ENCODE measurements at regions not wholly inside any gene's neighbourhood (a gene's known extent, or its start where the extent isn't known, plus 50 kb on each side); places are given as distances from the start of the nearest gene placed in this dataset.

DNA sequence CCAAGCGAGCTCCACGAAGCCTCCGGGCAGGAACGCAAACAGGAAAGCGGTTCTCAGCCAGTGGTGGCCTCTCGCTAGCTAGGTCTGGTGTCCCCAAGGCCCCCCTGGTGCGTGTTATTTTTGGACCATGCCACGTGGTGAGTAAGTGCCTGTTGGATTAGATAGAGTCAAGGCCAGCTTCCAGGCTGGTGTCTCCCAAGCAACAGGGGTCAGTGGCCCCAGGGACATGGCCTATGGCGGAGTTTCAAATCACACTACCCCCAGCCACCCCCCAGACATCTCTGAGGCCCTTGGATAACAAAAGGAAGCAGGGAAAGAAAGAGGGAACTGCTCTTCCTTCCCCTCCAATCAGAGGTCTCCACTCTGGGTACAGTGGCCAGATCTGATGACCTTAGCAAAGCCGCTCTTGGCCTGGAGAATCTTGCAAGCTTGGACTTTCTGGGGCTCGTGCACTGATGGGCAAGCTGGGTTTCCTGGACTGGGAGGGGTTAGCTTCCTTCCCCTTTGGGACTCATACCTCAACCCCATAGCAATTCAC, 58.2 kb downstream of the MAF start (continued):
- no peak for TF ChIP-seq MEIS1 (CRISPR knock-in tag; IDR thresholded peaks at IDR 0.05; ENCODE audit: borderline replicate concordance)
- TF ChIP-seq ZNF416 (tag by site-specific recombination; IDR thresholded peaks at IDR 0.05), result no peak
- no peak for TF ChIP-seq ZNF629 (tag by site-specific recombination; IDR thresholded peaks at IDR 0.05)
- no peak for TF ChIP-seq ZNF132 (tag by site-specific recombination; IDR thresholded peaks at IDR 0.05; ENCODE audit: borderline replicate concordance)
- TF ChIP-seq, protein P1, sequence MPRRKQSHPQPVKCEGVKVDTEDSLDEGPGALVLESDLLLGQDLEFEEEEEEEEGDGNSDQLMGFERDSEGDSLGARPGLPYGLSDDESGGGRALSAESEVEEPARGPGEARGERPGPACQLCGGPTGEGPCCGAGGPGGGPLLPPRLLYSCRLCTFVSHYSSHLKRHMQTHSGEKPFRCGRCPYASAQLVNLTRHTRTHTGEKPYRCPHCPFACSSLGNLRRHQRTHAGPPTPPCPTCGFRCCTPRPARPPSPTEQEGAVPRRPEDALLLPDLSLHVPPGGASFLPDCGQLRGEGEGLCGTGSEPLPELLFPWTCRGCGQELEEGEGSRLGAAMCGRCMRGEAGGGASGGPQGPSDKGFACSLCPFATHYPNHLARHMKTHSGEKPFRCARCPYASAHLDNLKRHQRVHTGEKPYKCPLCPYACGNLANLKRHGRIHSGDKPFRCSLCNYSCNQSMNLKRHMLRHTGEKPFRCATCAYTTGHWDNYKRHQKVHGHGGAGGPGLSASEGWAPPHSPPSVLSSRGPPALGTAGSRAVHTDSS (tag by site-specific recombination; IDR thresholded peaks at IDR 0.05), result no peak
- TF ChIP-seq KLF9 (tag by site-specific recombination; IDR thresholded peaks at IDR 0.05; ENCODE audit: low read depth), result no peak
- TF ChIP-seq ZBTB20 (tag by site-specific recombination; IDR thresholded peaks at IDR 0.05), result no peak

DNA sequence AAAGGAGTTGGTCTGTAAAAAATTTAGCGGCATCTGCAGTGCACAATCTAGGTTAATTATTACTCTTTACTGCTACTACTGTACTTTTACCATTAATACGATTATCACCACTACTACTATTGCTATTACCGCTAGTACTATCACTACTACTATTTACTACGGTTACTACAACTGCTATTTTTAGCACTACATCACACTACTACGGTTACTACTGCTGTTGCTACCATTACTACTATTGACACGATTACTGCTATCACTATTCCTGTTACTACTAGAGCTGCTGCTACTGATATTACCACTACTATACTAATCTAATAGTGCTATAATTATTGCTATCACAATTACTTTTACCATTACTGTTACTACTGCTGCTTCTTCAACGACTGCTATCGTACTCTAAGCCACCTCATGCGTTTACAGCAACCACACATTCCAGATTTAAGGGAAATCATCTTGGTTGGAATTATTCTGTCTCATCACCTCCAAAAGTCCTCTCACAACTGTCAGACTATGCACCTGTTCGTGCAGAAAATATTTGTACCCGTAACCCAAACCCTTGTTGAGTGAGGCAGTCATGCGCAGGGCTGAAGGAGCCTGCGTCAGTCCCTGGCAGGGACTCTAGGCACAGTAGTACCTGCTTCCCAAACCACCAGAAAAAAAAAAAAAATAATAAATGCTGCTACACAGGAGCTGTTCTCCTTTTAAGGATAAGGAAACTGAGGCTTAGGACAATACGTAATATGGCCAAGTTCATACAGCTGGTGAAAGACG, 59.5 kb downstream of the MAF start:
- Histone ChIP-seq H3K4me1 (ENCODE audit: control insufficient read depth, insufficient read depth, low read length) (no peaks in the 10 kb centered on the region), H3K9me3 (ENCODE audit: control insufficient read depth, insufficient read depth, low read depth, low read length) (no peaks in the 10 kb centered on the region), H3K36me3 (ENCODE audit: control insufficient read depth in 2 of 2, insufficient read depth in 1 of 2, low read length in 2 of 2) (no peaks in the 10 kb centered on the region), H3K27ac (ENCODE audit: extremely low read depth, low read depth, low read length) (no peak overlapping the region), H3K4me3 (ENCODE audit: low read depth, low read length) (no peak overlapping the region)
- TF ChIP-seq, protein P2, sequence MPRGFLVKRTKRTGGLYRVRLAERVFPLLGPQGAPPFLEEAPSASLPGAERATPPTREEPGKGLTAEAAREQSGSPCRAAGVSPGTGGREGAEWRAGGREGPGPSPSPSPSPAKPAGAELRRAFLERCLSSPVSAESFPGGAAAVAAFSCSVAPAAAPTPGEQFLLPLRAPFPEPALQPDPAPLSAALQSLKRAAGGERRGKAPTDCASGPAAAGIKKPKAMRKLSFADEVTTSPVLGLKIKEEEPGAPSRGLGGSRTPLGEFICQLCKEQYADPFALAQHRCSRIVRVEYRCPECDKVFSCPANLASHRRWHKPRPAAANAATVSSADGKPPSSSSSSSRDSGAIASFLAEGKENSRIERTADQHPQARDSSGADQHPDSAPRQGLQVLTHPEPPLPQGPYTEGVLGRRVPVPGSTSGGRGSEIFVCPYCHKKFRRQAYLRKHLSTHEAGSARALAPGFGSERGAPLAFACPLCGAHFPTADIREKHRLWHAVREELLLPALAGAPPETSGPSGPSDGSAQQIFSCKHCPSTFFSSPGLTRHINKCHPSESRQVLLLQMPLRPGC (tag by site-specific recombination; IDR thresholded peaks at IDR 0.05), result no peak
- TF ChIP-seq ZNF521 (tag by site-specific recombination; IDR thresholded peaks at IDR 0.05) (no peak), ZNF792 (tag by site-specific recombination; IDR thresholded peaks at IDR 0.05) (no peak), ZFP37 (tag by site-specific recombination; IDR thresholded peaks at IDR 0.05) (no peak), MEIS1 (CRISPR knock-in tag; IDR thresholded peaks at IDR 0.05; ENCODE audit: borderline replicate concordance) (no peak), ZBTB20 (tag by site-specific recombination; IDR thresholded peaks at IDR 0.05) (no peak), ZNF473 (tag by site-specific recombination; IDR thresholded peaks at IDR 0.05) (no peak), ZNF501 (tag by site-specific recombination; IDR thresholded peaks at IDR 0.05) (no peak), KLF9 (tag by site-specific recombination; IDR thresholded peaks at IDR 0.05; ENCODE audit: low read depth) (no peak), HOXA7 (CRISPR knock-in tag; IDR thresholded peaks at IDR 0.05; ENCODE audit: borderline replicate concordance) (no peak), HOXD13 (CRISPR knock-in tag; IDR thresholded peaks at IDR 0.05; ENCODE audit: borderline replicate concordance) (no peak), YY2 (tag by site-specific recombination; IDR thresholded peaks at IDR 0.05) (no peak), ZNF404 (tag by site-specific recombination; IDR thresholded peaks at IDR 0.05) (no peak), GLIS1 (tag by site-specific recombination; IDR thresholded peaks at IDR 0.05) (no peak), ZNF626 (tag by site-specific recombination; IDR thresholded peaks at IDR 0.05) (no peak)
- TF ChIP-seq, protein P3, sequence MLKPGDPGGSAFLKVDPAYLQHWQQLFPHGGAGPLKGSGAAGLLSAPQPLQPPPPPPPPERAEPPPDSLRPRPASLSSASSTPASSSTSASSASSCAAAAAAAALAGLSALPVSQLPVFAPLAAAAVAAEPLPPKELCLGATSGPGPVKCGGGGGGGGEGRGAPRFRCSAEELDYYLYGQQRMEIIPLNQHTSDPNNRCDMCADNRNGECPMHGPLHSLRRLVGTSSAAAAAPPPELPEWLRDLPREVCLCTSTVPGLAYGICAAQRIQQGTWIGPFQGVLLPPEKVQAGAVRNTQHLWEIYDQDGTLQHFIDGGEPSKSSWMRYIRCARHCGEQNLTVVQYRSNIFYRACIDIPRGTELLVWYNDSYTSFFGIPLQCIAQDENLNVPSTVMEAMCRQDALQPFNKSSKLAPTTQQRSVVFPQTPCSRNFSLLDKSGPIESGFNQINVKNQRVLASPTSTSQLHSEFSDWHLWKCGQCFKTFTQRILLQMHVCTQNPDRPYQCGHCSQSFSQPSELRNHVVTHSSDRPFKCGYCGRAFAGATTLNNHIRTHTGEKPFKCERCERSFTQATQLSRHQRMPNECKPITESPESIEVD (tag by site-specific recombination; IDR thresholded peaks at IDR 0.05), result no peak
- TF ChIP-seq, protein P4, sequence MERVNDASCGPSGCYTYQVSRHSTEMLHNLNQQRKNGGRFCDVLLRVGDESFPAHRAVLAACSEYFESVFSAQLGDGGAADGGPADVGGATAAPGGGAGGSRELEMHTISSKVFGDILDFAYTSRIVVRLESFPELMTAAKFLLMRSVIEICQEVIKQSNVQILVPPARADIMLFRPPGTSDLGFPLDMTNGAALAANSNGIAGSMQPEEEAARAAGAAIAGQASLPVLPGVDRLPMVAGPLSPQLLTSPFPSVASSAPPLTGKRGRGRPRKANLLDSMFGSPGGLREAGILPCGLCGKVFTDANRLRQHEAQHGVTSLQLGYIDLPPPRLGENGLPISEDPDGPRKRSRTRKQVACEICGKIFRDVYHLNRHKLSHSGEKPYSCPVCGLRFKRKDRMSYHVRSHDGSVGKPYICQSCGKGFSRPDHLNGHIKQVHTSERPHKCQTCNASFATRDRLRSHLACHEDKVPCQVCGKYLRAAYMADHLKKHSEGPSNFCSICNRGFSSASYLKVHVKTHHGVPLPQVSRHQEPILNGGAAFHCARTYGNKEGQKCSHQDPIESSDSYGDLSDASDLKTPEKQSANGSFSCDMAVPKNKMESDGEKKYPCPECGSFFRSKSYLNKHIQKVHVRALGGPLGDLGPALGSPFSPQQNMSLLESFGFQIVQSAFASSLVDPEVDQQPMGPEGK (tag by site-specific recombination; IDR thresholded peaks at IDR 0.05), result no peak
- TF ChIP-seq, protein P5, sequence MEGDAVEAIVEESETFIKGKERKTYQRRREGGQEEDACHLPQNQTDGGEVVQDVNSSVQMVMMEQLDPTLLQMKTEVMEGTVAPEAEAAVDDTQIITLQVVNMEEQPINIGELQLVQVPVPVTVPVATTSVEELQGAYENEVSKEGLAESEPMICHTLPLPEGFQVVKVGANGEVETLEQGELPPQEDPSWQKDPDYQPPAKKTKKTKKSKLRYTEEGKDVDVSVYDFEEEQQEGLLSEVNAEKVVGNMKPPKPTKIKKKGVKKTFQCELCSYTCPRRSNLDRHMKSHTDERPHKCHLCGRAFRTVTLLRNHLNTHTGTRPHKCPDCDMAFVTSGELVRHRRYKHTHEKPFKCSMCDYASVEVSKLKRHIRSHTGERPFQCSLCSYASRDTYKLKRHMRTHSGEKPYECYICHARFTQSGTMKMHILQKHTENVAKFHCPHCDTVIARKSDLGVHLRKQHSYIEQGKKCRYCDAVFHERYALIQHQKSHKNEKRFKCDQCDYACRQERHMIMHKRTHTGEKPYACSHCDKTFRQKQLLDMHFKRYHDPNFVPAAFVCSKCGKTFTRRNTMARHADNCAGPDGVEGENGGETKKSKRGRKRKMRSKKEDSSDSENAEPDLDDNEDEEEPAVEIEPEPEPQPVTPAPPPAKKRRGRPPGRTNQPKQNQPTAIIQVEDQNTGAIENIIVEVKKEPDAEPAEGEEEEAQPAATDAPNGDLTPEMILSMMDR (tag by site-specific recombination; IDR thresholded peaks at IDR 0.05), result no peak
- TF ChIP-seq, protein P6, sequence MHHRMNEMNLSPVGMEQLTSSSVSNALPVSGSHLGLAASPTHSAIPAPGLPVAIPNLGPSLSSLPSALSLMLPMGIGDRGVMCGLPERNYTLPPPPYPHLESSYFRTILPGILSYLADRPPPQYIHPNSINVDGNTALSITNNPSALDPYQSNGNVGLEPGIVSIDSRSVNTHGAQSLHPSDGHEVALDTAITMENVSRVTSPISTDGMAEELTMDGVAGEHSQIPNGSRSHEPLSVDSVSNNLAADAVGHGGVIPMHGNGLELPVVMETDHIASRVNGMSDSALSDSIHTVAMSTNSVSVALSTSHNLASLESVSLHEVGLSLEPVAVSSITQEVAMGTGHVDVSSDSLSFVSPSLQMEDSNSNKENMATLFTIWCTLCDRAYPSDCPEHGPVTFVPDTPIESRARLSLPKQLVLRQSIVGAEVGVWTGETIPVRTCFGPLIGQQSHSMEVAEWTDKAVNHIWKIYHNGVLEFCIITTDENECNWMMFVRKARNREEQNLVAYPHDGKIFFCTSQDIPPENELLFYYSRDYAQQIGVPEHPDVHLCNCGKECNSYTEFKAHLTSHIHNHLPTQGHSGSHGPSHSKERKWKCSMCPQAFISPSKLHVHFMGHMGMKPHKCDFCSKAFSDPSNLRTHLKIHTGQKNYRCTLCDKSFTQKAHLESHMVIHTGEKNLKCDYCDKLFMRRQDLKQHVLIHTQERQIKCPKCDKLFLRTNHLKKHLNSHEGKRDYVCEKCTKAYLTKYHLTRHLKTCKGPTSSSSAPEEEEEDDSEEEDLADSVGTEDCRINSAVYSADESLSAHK (tag by site-specific recombination; IDR thresholded peaks at IDR 0.05), result no peak
- CTCF ChIA-PET, result interaction anchor here (0.5 to 0.6 kb wide), 2 partner anchors 24 to 369 kb away, joined by 3 to 10 read pairs; no protein-coding TSS in a partner anchor
- POLR2A ChIA-PET, result interaction anchor here (0.6 kb wide), 1 partner anchor 59 kb away, joined by 4 read pairs; no protein-coding TSS in a partner anchor

Measured in HEK293 (cell line).